HG03280 (cell line): ENCODE measurements at regions not wholly inside any gene's neighbourhood (a gene's known extent, or its start where the extent isn't known, plus 50 kb on each side); places are given as distances from the start of the nearest gene placed in this dataset.

Experiments used
- ATAC-seq: cut with Tn5 transposase; IDR thresholded peaks from one replicate; pipeline ENCODE4 v1.9.1; 2021; ENCODE audit warnings: mild to moderate bottlenecking, moderate library complexity; ENCODE audit not compliant: unreplicated experiment

- no peak for ATAC-seq
These were observed 136.6 kb downstream of the PIK3R1 start for GRCh38 chr5:68352166-68352565.

GRCh38 chr5:68353605-68354004 is 138.0 kb downstream of the PIK3R1 start:
- no peak for ATAC-seq

DNA sequence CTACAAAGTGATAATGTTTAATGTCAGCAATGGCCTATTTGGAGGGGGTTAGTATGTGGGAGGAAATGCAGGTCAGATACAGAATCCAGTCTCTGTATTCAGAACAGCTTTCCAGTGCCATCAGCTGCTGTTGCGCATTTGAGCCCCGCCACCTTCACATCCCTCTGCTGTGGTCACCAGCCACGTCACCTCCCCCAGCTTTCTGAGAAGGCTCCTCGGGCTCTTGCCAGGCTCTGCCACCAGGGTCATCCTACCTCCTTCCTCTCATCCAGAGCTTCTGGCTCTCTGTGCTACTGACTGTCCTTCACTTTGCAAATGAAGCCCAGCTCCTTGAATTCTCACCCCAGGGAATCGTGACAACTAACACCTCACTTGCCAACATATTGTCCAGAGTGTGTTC is 138.8 kb downstream of the PIK3R1 start:
- no peak for ATAC-seq

DNA sequence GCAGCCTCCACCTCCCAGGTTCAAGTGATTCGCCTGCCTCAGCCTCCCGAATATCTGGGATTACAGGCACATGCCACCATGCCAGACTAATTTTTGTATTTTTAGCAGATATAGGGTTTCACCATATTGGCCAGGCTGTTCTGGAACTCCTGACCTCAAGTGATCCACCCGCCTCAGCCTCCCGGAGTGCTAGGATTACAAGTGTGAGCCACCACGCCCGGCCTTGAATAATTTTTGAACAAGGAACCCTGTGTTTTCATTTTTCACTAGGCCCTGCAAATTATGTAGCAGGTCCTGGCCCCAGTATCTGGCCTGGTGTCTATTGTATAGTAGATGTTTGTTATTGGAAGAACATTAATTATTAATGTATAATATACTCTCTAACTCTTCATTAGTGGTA is 140.7 kb downstream of the PIK3R1 start:
- ATAC-seq, result no peak

DNA sequence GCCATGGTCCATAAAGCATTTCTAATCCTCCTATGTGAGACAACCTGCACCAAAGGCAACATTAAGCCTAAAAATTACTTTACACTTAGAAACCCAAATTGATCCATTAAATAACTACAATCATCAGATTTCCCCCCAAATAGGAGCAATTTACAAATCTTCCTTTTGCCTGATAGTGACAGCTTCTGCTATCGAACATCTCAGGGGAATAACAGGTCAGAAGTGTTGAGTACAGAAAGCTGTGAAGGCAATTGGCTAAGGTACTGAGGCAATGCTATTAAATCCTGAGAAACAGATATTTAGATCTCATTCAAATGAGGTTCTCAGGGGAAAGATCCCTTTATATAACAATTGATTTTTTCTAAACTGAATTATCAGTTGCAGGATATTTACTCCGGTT is 141.1 kb downstream of the PIK3R1 start:
- no peak for ATAC-seq

DNA sequence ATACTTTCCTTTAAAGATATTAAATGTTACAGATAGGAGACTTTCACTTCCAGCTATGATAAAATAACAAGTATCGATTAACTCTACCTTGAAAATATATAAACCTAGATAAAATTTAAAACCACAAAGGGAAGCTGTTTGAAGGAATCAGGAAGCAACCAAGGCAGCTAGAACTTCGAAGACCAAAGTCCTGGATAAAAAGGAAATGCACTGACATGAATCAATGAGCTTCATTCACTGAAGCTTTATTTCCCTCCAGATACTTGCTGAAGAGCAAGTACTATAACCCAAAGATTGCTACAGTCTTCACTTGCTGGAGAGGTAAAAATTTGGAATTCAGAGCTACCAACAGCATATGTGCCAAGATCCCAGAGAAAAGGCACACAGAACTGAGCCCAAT is 144.1 kb downstream of the PIK3R1 start:
- no peak for ATAC-seq

- no peak for ATAC-seq
These were observed 146.8 kb downstream of the PIK3R1 start for GRCh38 chr5:68362331-68362730.

- no peak for ATAC-seq
These were observed 150.3 kb downstream of the PIK3R1 start for GRCh38 chr5:68365889-68366288.

DNA sequence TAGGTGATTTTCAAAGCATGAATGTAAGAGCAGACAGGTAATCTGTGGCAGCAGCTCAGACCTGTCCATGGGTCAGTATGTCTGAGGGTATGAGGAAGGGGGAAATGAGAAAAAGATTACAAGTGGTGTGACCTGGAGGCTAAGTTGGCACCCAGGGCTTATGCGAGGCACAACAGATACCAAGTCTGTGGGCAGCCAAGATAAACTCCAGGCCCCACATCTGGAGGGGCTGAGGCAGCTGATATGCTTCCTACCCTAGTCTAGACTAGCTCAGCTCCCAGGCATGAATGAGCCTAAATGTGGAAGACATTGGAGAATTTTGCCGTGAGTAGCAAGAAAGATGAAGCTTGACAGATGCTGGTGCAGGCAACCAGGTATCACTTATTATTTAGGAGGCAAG is 151.7 kb downstream of the PIK3R1 start:
- no peak for ATAC-seq

- no peak for ATAC-seq
These were observed 152.2 kb downstream of the PIK3R1 start for GRCh38 chr5:68367717-68368116.

DNA sequence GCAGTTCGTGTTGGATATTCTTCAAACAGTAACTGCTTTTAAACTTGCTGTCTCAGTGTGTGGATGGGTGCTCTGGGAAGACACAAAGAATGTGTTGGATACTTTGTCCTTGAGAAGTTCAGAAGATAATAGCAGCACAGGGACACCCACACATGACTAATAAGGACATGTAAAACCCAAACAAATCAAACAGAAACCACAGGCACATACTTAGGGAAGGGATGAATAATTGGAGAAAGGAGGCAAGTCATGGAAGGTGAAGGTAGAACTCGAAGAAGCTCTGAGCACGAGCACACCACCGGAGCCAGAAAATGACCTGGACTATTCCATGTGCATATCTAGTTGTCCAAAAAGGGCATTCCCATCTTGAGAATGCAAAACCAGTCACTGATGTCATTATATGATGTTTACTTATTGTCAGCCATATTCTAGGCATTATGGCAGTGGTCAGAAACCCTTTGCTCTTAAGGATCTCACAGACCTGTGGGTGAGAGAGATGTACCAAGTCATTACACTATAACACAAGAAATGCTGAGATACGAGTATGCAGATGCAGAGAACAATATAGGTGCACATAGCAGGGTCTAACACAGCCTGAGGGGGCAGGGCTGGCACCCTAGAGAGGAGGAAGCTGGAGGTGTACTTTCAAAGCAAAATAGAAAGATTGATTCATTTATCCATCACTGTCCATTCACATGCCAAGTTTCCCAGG is 152.9 kb downstream of the PIK3R1 start:
- ATAC-seq, result no peak

DNA sequence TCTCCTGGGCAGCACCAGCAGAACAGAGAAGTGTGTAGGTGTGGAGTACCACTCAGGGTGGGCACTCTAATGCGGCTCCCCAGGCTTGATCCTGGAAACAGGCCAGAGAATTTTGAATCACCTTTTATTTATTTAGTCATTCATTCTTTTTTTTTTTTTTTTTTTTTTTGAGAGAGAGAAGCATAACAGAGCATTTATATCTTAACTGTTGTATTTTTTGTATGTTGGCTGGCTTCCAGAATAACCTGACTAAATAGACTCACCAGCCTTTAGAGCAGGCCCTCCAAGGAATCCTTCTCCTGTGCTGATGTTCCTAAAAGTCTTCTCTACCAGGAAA is 153.4 kb downstream of the PIK3R1 start:
- peak; percentile 2 for ATAC-seq

DNA sequence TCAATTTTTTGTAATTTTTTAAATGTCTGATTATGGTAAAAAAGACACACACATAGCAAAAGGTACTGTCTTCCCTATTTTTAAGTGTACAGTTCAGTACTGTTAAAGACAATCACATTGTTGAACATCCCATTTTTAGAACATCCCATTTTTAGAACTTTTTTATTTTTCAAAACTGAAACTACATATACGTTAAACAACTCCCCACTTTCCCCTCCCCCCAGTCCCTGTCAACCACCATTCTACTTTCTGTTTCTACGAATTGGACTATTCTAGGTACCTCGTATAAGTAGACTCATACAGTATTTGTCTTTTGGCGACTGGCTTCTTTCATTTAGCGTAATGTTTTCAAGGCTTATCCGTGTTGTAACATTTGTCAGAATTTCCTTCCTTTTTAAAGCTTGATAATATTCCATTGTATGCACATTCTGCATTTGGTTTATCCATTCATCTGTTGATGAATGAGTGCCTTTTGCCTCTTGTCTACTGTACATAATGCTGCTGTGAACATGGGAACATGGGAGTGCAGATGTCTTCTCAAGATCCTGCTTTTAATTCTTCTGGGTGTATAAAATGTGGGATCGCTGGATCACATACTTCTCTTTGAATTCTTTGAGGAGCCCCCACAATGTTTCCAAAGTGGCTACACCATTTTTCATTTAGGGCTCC is 154.0 kb downstream of the PIK3R1 start:
- peak; percentile 80 for ATAC-seq

GRCh38 chr5:68370196-68370595 is 154.6 kb downstream of the PIK3R1 start:
- no peak for ATAC-seq

- ATAC-seq, result no peak
These were observed 156.1 kb downstream of the PIK3R1 start for GRCh38 chr5:68371607-68372006.

DNA sequence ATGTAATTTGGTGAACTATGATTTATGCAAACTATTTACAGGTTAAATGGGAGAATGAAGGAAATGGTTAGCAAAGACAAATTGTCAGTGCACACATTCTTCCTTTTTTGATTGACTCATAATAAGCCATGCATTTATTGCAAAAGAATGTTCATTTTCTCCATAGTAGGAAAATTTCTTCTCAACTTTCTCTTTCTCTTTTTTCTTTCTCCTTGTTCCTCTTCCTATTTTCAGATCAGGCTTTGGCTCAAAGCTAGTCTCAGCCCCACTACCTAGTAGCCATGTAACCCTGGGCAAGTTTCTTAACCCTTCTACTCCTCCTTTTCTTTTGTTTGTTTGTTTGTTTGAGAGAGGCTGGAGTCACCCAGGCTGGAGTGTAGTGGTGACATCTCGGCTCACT is 156.6 kb downstream of the PIK3R1 start:
- no peak for ATAC-seq

- ATAC-seq, result no peak
These were observed 157.5 kb downstream of the PIK3R1 start for GRCh38 chr5:68373050-68373449.

DNA sequence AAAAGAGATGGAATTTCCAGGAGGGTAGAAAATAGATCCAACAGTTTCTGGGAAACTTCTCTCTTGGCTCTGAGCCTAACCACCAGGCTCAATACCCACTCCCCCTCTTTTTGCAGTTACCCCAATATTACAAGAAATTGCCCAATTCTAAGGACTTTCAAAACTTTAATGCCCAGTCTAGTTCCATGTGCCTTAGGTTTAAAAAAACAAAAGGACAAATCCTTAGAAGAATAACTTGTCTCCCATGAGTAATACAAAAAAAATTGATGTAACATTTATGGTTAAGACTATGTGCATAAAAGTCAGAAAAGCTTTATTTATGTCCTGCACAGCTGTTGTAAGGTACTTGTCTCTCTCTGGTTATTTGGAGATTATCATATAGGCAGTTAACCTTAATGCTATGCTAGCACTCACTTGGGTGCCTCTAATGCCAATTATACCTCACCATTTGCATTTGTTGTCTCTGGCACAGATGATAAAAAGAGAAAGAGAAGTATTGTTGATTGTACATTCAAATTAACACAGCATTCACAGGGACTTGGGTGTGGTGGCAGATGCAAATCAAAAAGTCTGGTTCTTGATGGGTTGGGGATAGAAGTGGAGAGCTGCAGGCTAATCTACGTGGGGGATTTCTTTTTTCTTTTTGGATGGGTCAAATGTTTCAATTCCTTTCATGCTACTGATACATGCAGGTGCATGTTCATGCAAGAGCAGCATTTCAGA is 159.4 kb downstream of the PIK3R1 start:
- ATAC-seq, result no peak

DNA sequence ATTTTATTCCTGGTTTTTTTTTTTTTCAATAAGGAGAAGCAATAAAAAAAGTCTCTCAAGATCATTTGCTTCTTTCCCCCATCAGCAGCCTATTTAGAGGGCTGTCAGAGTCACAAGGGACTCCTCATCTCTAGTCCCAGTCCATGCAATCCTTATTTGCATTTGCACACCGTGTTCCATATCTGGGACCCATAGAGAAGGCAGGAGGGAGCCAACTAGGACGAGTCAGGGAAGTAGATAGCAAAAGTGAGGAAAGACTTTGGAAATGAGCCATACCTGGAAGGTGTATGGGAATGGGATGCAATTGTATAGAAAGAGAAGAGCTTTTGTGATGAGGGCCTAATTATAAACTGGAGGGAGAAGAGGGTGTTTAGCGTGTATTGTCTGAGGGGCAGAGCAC is 160.0 kb downstream of the PIK3R1 start:
- ATAC-seq, result no peak

- no peak for ATAC-seq
These were observed 161.4 kb downstream of the PIK3R1 start for GRCh38 chr5:68376935-68377334.

DNA sequence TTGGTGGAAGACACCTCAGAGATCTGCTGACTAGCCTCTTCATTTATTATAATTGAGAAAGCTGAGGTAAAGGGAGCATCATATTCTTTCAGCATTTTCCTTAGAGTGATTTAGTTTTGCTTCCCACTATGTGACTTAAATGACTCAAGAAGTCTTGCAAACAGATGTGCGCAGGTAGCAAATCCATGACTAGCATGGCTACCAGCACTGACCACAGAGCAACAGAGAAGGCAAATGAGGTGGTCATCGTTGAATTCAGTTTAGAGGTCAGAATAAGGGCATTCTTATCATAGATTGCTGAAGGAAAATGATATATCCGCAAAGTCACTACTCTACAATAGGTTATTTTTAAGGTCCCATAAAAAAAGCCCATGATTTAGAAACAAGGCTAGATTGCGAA is 162.2 kb downstream of the PIK3R1 start:
- peak; percentile 65 for ATAC-seq

DNA sequence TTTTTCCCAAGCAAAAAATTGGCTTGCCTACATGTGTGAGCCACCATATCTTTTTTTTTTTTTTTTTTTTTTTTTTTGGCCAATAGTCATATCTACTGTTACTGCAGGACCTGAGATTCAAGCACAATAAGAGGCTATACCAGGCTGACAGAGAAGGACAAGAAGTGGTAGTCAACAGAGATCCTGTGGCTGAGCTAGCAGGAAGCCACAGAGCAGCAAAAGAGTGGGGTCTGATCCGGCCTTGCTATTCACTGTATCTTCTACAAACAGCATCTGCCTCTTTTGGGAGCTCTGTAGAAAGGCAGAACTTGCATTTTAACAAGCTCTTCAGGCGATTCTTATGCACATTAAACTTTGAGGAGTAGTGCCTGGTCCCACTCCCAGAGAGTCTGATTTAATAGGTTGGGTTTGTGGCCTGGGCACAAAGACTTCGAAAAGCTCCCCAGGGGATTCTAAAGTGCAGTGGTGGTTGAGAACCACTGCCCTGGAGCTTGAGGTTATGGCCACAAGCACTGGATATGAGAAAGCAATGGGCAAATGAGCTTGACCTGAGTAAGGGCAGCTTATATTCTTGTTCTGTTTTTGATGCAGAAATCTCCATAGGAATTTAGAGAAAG is 162.8 kb downstream of the PIK3R1 start:
- peak; percentile 61 for ATAC-seq
